Astrocyte of the hippocampus (primary cell): ENCODE measurements at regions not wholly inside any gene's neighbourhood (a gene's known extent, or its start where the extent isn't known, plus 50 kb on each side); places are given as distances from the start of the nearest gene placed in this dataset.

Experiments
- DNase-seq: peaks from one replicate; pipeline ENCODE4 v3.0.0; 2011; ENCODE audit warnings: low read depth, low spot score

GRCh38 chr11:95515371-95515770 lies 274.2 kb downstream of the FAM76B start:
- no peak for DNase-seq

- DNase-seq = no peak
Measured at GRCh38 chr11:95514416-95515110, 275.0 kb downstream of the FAM76B start.

GRCh38 chr11:95512682-95513081 lies 276.9 kb downstream of the FAM76B start:
- DNase-seq = peak; percentile 80

DNA sequence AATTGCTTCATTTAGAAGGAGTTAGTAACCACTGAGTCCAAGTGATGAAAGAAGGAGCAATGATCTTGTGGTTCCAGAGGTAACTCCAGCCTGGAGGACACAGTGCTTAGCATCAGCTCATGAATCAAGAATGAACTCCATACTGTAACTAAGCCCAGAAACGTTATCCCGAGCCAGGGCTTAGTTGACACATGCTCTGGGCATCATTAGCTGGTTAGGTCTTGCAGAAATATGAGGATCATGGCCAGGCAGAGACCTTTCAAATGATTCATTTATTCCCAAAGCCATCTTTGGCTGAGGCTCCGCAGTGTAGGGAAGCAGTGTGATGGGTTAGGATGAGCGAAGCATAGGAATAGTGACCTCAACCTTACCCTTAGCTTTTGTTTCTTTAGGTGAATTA lies 277.4 kb downstream of the FAM76B start:
- peak; percentile 71 for DNase-seq

DNA sequence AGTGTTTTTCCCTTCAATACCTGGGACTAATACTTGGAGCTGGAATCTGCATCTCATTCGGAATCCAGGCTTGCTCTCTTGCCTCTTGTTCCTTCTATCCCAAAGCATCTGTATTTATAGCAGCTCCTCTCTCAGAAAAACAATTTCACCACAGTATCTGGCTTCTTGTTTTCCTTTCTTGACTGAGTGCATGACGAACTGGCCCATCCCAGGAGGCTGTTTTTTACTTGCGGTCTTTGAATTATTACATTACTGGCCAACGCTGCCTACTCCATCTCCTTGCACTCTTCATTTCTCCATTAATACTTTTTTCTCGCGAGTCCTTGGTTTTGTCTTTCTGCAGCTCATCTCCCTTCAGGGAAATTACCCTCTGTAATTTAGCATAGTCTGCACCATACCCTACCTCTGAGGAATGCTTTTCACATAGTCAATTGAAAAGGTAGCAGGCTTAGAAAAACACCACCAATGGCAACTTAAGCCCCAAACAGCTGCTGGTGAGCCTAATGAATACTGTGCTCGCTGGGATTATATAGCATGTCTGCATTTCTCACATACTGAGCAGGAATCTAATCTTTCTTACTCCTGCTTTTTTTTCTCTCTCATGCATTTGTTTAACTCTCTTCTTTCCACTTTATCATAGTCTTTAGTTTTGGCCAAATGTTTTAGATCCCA lies 277.4 kb upstream of the SESN3 start:
- no peak for DNase-seq

DNA sequence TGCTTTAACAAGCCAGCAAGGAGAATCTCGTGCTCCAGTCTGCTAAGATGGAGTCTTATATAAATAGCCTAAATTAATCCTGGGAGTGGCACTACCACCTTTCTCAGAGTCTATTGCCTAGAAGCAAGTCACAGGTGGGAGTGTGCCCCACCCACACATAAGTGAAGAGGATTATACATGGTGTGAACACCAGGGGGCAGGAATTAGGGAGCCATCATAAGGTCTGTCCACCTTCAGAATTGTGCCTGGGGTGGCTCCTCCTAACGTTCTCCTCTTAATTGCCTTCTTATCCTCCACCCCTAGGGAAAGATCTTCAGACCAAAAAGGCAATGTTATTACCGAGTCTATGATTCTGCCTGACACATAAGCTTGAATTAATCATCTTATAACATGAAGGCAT lies 276.8 kb upstream of the SESN3 start:
- no peak for DNase-seq

DNA sequence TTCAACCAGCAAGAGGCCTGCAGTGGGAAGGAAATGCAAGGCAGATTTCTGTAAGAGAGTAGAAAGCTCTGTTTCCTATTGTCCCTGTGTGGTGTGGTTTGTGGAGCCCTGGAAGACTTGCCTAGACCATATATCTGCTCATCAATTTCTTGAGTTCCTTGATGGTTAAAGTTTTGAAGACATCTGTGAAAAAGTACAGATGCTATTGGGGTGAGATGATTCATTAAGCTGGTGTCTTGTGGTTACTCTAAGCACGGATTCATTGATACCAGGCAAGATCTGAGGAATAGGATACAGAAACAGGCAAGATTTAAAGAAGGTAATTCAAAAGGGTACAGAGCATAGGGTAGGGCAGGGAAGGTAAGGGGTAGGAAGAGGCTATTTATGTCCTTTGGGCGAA lies 275.8 kb upstream of the SESN3 start:
- DNase-seq = no peak

GRCh38 chr11:95505927-95506426 lies 275.0 kb upstream of the SESN3 start:
- peak; percentile 77 for DNase-seq

DNA sequence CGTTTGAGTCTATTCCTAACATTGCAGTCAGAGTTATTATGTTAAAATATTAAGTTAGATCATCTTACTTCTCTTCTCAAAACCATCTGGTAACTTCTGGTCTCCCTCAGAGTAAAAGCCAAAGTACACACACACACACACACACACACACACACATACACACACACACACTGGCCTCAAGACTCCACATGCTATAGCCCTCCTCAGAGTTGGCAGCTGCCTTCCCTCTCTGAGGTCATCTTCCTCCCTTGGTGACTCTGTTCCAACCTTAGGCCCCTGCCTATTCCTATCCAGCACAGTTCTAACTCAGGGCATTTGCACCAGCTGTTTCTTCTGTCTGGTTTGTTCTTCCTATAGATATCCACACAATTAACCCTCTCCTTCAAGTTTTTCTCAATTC lies 272.0 kb upstream of the SESN3 start:
- no peak for DNase-seq

- no peak for DNase-seq
Measured at GRCh38 chr11:95502522-95502921, 271.5 kb upstream of the SESN3 start.

- no peak for DNase-seq
Measured at GRCh38 chr11:95501761-95502266, 270.8 kb upstream of the SESN3 start.

- DNase-seq = no peak
Measured at GRCh38 chr11:95500466-95500865, 269.5 kb upstream of the SESN3 start.

DNA sequence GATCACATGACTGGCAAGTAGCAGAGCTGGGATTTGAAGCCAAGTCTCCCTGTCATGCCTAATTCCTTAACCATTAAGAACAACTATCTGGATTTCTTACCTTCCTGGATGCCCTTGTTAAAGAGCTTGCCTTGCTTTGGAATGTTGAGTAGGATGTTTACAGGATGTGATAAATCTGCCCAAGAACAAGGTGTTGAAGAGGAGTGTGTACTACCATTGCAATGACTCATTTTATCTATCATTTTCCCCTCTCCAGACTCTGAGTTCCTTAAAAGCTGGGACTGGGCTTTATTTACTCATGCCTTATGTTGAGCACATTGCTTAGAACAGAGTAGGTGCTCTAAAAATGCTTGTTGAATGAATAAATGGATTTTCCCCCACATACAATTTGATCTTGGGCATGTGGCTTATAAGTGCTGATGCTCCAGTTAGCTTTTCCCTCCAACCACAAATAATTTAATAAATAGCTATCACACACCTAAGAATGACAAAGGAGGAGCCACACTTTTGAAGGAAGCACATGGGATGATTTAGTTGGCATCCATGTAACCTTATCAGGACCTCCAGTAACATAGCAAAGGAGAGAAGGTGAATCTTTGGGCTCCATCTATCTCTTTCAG lies 268.6 kb upstream of the SESN3 start:
- peak; percentile 29 for DNase-seq

GRCh38 chr11:95498722-95499425 lies 267.9 kb upstream of the SESN3 start:
- peak; percentile 62 for DNase-seq

- DNase-seq = no peak
Measured at GRCh38 chr11:95496901-95497300, 265.9 kb upstream of the SESN3 start.

- no peak for DNase-seq
Measured at GRCh38 chr11:95495706-95496105, 264.7 kb upstream of the SESN3 start.

DNA sequence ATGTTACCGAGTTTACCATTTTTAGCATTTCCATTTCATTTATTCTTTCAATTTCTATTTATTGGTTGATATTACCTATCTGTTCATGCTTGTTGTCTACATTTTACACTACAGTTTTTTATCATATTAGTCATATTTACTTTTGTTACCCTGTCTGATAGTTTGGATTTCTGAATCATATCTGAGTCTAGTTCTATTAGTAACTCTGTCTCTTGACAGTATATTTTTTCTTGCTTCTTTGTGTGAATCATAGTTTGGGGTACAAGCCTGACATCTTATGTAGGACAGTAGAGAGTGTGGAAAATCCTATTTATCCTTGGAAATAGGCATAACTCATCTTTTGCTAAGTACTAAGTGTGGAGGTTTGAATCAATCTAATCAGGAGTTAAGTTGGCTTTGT lies 263.9 kb upstream of the SESN3 start:
- DNase-seq = no peak

DNA sequence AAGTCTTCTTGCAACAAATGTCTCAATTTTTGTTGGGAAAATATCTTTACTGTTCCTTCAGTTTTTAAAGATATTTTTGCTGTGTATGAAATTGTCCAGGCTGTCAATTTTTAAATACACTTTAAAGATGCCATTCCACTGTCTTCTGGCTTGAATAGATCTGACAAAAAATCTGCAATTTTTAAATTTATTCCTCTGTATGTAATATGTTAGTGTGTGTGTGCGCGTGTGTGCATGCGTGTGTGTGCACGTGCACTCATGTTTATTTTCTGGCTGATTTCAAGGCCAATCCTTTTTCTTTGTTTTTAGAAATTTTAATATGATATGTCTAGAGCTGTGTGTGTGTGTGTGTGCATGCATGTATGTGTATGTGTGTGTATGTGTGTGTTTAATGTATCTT lies 263.2 kb upstream of the SESN3 start:
- no peak for DNase-seq

DNA sequence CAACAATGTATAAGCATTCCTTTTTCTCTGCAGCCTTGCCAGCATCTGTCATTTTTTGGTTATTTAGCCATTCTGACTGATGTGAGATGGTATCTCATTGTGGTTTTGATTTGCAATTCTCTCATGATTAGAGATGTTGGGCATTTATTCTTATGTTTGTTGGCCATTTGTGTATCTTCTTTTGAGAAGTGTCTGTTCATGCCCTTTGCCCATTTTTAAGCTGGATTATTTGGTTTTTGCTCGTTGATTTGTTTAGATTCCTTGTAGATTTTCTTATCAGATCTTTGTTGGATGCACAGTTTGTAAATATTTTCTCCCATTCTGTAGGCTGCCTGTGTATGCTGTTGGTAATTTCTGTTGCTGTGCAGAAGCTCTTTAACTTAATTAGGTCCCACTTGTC lies 259.6 kb upstream of the SESN3 start:
- DNase-seq = no peak

DNA sequence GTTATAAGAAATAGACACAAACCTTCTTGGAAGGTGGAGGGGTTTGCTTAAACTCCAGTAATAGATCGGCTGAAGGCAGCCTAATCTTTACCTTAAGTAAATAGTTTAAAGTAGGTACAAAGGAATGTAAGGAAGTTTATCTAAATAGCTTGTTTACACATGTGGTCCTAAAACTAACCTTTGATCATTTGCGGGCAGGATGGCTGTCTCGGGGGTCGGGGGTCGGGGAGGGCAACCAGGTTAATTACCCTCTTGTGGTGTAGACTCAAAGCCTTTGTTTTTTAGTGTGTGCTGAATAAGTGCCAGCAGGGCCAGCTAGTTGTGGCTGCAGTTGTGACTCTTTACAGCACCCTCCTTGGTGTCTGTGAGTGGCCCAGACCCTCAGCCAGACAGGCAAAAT lies 256.9 kb upstream of the SESN3 start:
- no peak for DNase-seq

- peak; percentile 20 for DNase-seq
Measured at GRCh38 chr11:95487391-95487790, 256.4 kb upstream of the SESN3 start.

GRCh38 chr11:95486979-95487378 lies 256.0 kb upstream of the SESN3 start:
- no peak for DNase-seq
